Panc1 (cell line): ENCODE measurements at regions not wholly inside any gene's neighbourhood (a gene's known extent, or its start where the extent isn't known, plus 50 kb on each side); places are given as distances from the start of the nearest gene placed in this dataset.

Experiments used
- ATAC-seq: fragments of 200-7000 bp; cut with Tn5 transposase; 2 replicates; pipeline ENCODE4 v1.9.1; 2020; ENCODE audit warnings: mild to moderate bottlenecking, moderate library complexity
- BruUV-seq: library from RNA; stranded (reverse); fragments of 400-500 nt; replicated peaks from 2 replicates; lab custom pipeline; 2021; lab: Mats Ljungman, UMichigan
- CTCF ChIA-PET: fragments of 300-600 bp; sonication (Branson Sonifier 250); formaldehyde crosslinking; loops from one replicate; lab custom pipeline; 2022; ENCODE audit warnings: antibody characterized with exemption; lab: Charles Lee
- POLR2A ChIA-PET: fragments of 300-600 bp; sonication (Branson Sonifier 250); formaldehyde crosslinking; loops from one replicate; lab custom pipeline; 2022; ENCODE audit warnings: antibody characterized with exemption; lab: Charles Lee
- DNase-seq: peaks from one replicate; pipeline ENCODE4 v3.0.0-alpha.2; 2010; ENCODE audit warnings: low read depth, low spot score
- H3K27ac ChIP-seq: 2 replicates; pipeline ENCODE4 v1.5.1; 2011; ENCODE audit warnings: mild to moderate bottlenecking, low read length, inconsistent platforms
- H3K27me3 ChIP-seq: fragments of 200-500 bp; sonication (Bioruptor generic); 2 replicates; pipeline ENCODE4 v1.6.0; 2014; ENCODE audit warnings: low read length, inconsistent platforms; ENCODE audit not compliant: control insufficient read depth, insufficient read depth
- H3K36me3 ChIP-seq: fragments of 200-500 bp; sonication (Bioruptor generic); 2 replicates; pipeline ENCODE4 v1.5.1; 2014; ENCODE audit warnings: inconsistent platforms, mild to moderate bottlenecking, low read length, moderate library complexity; ENCODE audit not compliant: control insufficient read depth, insufficient read depth
- H3K4me1 ChIP-seq: 2 replicates; pipeline ENCODE4 v1.5.1; 2011; ENCODE audit warnings: inconsistent platforms, mild to moderate bottlenecking, low read length, moderate library complexity; ENCODE audit not compliant: control insufficient read depth, insufficient read depth
- H3K4me3 ChIP-seq, 2 experiments: 2 replicates each; pipeline ENCODE4 v1.5.1; 2011 to 2012; ENCODE audit warnings: low read depth in 2 of 2, low read length in 2 of 2, mild to moderate bottlenecking in 2 of 2, inconsistent platforms in 1 of 2, moderate library complexity in 1 of 2
- H3K9me3 ChIP-seq: fragments of 200-500 bp; sonication (Bioruptor generic); 2 replicates; pipeline ENCODE4 v1.5.1; 2014; ENCODE audit warnings: low read depth, mild to moderate bottlenecking, inconsistent platforms, low read length, moderate library complexity; ENCODE audit not compliant: control insufficient read depth, insufficient read depth
- CTCF ChIP-seq: fragments of 450-650 bp; IDR thresholded peaks from 2 replicates; pipeline ENCODE4 v1.5.1; 2017; ENCODE audit warnings: mild to moderate bottlenecking
- POLR2AphosphoS5 ChIP-seq: IDR thresholded peaks from 2 replicates; pipeline ENCODE4 v1.6.1; 2012; ENCODE audit warnings: mild to moderate bottlenecking, low read depth, low read length, moderate library complexity
- SIN3A ChIP-seq: IDR thresholded peaks from 2 replicates; pipeline ENCODE4 v1.6.1; 2012; ENCODE audit warnings: low read depth, mild to moderate bottlenecking, low read length, moderate library complexity, borderline replicate concordance; ENCODE audit not compliant: insufficient read depth
- TCF7L2 ChIP-seq: IDR thresholded peaks from 2 replicates; pipeline ENCODE4 v1.6.1; 2011; ENCODE audit warnings: mild to moderate bottlenecking, low read depth, low read length, inconsistent platforms
- in situ Hi-C: cut with HindIII; loops from 2 replicates; pipeline ENCODE4 v1.10.0; 2016; ENCODE audit warnings: low sequenced_read_pairs, low pct_unique_long_range_greater_than_20kb
- intact Hi-C: fragments of 100-400 bp; cut with micrococcal nuclease; formaldehyde crosslinking; loops from one replicate; pipeline ENCODE4 v1.10.0; 2022; ENCODE audit not compliant: unreplicated experiment
- TF ChIP-seq, protein P1 (sequence below), 2 experiments: IDR thresholded peaks; 2 replicates each; pipeline ENCODE4 v1.6.1; 2011 to 2012; ENCODE audit warnings: low read depth in 2 of 2, control low read depth in 1 of 2, low read length in 1 of 2, mild to moderate bottlenecking in 1 of 2, moderate library complexity in 1 of 2; ENCODE audit not compliant: insufficient read depth in 1 of 2

- Histone ChIP-seq H3K27me3 (no peaks in the 10 kb centered on the region), H3K4me1 (no peaks in the 10 kb centered on the region), H3K9me3 (no peaks in the 10 kb centered on the region), H3K4me3 (no peak overlapping the region), H3K36me3 (no peaks in the 10 kb centered on the region), H3K27ac (no peak overlapping the region)
- TF ChIP-seq SIN3A (no peak), TCF7L2 (no peak), CTCF (no peak), POLR2AphosphoS5 (no peak)
- TF ChIP-seq, protein P1, sequence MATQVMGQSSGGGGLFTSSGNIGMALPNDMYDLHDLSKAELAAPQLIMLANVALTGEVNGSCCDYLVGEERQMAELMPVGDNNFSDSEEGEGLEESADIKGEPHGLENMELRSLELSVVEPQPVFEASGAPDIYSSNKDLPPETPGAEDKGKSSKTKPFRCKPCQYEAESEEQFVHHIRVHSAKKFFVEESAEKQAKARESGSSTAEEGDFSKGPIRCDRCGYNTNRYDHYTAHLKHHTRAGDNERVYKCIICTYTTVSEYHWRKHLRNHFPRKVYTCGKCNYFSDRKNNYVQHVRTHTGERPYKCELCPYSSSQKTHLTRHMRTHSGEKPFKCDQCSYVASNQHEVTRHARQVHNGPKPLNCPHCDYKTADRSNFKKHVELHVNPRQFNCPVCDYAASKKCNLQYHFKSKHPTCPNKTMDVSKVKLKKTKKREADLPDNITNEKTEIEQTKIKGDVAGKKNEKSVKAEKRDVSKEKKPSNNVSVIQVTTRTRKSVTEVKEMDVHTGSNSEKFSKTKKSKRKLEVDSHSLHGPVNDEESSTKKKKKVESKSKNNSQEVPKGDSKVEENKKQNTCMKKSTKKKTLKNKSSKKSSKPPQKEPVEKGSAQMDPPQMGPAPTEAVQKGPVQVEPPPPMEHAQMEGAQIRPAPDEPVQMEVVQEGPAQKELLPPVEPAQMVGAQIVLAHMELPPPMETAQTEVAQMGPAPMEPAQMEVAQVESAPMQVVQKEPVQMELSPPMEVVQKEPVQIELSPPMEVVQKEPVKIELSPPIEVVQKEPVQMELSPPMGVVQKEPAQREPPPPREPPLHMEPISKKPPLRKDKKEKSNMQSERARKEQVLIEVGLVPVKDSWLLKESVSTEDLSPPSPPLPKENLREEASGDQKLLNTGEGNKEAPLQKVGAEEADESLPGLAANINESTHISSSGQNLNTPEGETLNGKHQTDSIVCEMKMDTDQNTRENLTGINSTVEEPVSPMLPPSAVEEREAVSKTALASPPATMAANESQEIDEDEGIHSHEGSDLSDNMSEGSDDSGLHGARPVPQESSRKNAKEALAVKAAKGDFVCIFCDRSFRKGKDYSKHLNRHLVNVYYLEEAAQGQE (IDR thresholded peaks at IDR 0.05; ENCODE audit: insufficient read depth in 1 of 2, low read depth in 2 of 2, low read length in 1 of 2) = no peak
- POLR2A ChIA-PET = no interaction called here
- no peak for ATAC-seq
- no peak for DNase-seq
- no TSS peak for BruUV-seq
- CTCF ChIA-PET = no interaction called here
- intact Hi-C loops (no loop called here), in situ Hi-C loops (no loop called here)
Measured at GRCh38 chr5:164422400-164422799, 917.0 kb downstream of the MAT2B start.

DNA sequence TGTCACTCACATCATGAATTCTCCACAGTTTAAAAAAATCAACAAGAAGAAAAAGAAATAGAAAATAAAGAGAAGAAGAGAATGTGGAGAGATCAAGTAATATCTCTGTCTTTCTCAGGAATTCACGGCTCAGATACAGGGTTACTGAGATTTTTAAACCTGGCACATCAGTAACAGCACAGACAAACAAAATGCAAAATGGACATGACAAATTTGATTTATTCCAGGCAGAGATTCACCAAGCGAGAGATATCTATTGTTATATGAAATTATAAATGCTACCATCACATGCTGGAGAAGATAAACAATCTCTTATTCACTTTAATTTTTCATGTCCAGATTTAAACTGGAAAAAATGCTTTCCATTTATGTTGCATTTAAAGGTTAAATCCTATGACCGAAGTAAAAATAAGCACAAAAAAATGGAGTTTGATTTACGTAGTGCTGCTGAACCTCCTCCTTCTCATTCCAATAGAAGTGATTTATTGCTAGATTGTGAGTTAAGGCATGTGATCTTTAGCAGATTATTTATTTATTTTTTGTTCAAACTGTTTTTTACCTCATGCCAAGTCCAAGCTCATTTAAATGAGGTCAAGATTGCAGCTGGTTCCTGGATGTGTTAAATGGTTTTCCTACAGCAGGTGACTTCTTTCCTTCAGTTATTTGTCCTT is 926.4 kb downstream of the MAT2B start:
- intact Hi-C loops = no loop called here
- H3K27me3 ChIP-seq = no peaks in the 10 kb centered on the region
- ATAC-seq (no peak), DNase-seq (no peak)
- H3K4me3 ChIP-seq = no peak overlapping the region
- no peaks in the 10 kb centered on the region for H3K36me3 ChIP-seq
- ChIA-PET POLR2A (no interaction called here), CTCF (no interaction called here)
- TF ChIP-seq TCF7L2 (no peak), POLR2AphosphoS5 (no peak), SIN3A (no peak), CTCF (no peak)
- TF ChIP-seq, protein P1 (IDR thresholded peaks at IDR 0.05; ENCODE audit: insufficient read depth in 1 of 2, low read depth in 2 of 2, low read length in 1 of 2) = no peak
- BruUV-seq = no TSS peak
- no peak overlapping the region for H3K27ac ChIP-seq
- H3K9me3 ChIP-seq = peaks cover 4% of the 10 kb centered on the region; the same call in 1 of the 2 replicates
- in situ Hi-C loops = no loop called here
- H3K4me1 ChIP-seq = no peaks in the 10 kb centered on the region
